Inferior parietal cortex (tissue), 1 donor: ENCODE measurements at regions not wholly inside any gene's neighbourhood (a gene's known extent, or its start where the extent isn't known, plus 50 kb on each side); places are given as distances from the start of the nearest gene placed in this dataset.
"Not testable (repeated sequence)": the region's sequence is repeated elsewhere in the genome, so short reads cannot be mapped to it uniquely, and the experiment has no call there.

Experiments used
- DNase-seq: peaks from one replicate; pipeline ENCODE4 v3.0.0-alpha.2; 2016; ENCODE audit errors: extremely low spot score

GRCh38 chr5:116795189-116795588 is 220.6 kb upstream of the SEMA6A start:
- no peak for DNase-seq

DNA sequence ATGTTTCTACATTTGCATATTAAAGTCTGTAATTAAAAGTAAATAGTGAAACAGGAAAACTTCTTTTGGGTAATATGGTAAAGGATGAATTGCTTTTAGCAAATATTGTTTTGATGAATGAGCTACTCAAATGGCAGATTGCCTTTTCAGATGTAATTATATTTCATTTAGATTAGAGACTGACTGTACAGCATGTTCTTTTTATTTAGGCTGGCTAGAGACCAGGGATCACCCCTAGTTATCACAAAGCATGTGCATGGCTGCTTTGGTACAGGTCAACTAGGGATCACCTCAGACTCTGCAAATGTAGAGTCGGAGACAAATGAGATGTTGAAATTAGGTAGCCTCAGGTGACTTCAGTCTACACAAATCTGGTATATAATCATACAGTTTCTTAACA is 214.9 kb upstream of the SEMA6A start:
- no peak for DNase-seq

- DNase-seq = no peak
Measured at GRCh38 chr5:116788851-116789403, 214.3 kb upstream of the SEMA6A start.

- DNase-seq = no peak
Measured at GRCh38 chr5:116787570-116787969, 212.9 kb upstream of the SEMA6A start.

- DNase-seq = no peak
Measured at GRCh38 chr5:116785106-116785505, 210.5 kb upstream of the SEMA6A start.

GRCh38 chr5:116779846-116780245 is 205.2 kb upstream of the SEMA6A start:
- DNase-seq = no peak

DNA sequence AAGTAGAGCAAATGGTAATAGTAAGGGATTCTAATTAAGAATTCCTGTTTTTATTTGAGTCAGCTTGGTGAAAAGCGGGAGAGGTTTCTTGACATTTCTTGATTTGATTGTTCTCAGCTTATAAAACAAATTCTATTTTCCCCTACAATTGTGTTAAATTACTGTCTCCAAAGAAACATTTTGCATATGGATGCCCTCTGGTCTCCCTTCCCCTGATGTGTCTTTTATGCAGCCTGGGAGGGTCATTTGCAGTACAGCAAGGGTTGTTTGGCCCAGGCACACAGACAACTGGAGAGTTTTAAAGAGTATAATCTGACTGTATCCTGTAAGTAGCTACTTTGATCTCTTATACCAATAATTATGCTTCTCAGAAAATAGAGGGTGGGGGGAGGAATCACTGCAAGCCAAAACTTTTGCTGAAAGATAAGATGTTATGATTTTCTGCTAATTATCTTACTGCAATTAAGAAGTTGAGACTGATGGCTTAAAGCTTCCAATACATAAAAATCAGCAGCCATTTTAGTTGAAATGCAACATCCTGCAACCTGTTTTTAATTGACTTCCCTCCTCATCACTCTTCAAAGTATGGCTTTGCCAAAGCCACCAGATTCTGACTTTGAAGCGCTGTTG is 204.1 kb upstream of the SEMA6A start:
- DNase-seq = no peak

- no peak for DNase-seq
Measured at GRCh38 chr5:116778032-116778431, 203.4 kb upstream of the SEMA6A start.

DNA sequence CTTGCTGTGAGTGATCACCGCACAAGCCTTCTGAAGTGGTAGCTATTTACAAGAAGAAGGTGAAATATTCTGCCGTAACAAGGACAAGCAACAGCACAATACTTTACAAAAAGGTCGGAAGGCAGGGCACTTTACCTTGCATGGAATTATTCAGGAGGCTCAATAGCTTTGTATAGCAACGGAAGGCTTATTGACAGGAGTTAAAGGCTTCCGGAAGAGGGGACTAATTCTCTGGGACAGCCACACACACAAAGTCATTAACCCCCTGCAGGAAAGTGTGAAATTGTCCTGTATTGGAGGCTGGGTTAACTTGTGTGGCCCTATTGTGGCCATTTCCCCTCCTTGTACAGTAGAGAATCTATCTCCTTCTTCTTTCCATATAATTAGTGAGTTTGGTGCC is 199.3 kb upstream of the SEMA6A start:
- no peak for DNase-seq

DNA sequence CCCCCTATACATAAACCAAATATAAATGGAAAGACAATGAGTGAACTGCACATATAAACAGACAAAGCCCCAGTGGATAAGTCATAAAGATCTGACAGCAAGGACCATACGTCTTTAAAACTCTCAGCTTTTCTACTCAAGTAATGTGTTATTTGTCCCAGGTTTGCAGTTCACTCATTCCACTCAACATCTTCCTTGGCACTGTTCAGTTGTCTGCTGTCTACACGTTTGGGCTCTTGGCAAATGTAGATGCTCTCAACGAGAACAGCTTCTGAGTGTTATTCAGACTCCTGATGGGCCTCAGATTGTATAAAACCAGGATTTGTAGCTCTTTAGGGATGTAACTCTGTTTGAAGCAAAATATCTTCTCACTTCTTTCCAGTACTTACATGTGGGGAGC is 198.2 kb upstream of the SEMA6A start:
- no peak for DNase-seq

DNA sequence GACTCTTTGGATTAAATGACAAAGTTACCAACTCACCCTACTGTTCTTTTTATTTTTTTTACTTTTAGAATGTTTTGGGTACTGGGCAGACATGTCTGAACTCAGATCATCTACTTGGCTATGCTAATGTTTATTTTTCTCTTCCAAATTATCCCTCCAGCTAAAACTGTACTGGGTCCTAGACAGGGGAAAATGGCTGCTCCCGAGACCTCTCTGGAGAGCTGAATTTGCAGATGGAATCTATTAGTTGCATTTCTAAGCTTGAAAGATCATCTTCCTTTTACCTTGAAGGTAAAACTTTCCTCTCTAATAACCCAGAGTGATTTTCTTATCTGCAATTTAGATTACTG is 197.5 kb upstream of the SEMA6A start:
- DNase-seq = no peak

GRCh38 chr5:116771466-116772151 is 197.0 kb upstream of the SEMA6A start:
- DNase-seq = no peak

DNA sequence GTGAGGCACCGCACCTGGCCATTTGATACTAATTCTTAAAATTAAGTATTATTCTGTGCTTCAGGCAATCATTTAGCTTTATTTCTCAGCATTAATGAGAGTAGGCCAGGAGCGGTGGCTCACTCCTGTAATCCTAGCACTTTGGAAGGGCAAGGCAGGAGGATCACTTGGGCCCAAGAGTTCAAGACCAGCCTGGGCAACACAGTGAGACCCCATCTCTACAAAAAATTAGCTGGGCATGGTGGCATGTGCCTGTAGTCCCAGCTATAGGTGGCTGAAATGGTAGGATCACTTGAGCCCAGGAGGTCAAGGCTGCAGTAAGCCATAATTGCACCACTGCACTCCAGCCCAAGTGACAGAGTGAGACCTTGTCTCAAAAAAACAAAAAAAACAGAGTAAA is 195.3 kb upstream of the SEMA6A start:
- not testable (repeated sequence) for DNase-seq

GRCh38 chr5:116769470-116769869 is 194.8 kb upstream of the SEMA6A start:
- DNase-seq = no peak

DNA sequence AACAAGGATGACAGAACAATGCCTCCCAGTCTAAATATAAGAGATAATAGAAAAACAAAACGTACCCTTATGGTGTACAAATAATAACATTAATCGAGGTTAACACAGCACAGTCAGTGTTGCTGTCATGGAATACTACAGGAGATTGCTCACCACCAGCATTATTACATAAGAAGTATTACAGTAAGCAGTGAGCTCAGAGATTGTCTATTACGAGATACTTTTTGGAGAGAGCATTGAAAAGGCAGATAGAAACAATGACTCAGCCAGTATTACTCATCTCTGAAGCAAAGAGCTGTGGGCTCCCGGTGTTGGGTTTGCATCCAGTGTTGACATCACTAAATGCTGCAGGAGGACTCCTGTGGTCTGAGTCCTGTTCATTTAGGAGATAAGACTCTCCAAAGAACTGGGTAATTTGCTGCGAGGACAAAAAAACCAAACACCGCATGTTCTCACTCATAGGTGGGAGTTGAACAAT is 191.9 kb upstream of the SEMA6A start:
- peak; percentile 41 for DNase-seq

DNA sequence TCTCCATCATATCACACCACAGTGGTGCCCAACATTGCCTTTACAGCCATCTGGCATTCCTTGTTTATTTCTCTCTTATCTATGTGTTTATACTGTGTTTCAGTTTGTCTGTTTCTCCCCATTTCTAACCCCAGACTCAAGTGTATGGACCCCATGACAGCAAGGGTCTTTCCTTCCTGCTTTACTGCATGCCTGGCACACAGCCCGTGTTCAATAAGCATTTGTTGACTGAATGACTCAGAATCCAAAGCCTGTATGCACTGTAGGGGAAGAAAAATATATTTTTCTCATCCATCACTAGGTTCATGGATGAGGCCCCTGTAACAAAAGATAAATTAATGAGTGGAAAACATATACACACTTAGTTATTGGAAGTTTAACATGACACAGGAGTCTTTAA is 190.8 kb upstream of the SEMA6A start:
- no peak for DNase-seq

GRCh38 chr5:116764941-116765340 is 190.3 kb upstream of the SEMA6A start:
- DNase-seq = no peak

DNA sequence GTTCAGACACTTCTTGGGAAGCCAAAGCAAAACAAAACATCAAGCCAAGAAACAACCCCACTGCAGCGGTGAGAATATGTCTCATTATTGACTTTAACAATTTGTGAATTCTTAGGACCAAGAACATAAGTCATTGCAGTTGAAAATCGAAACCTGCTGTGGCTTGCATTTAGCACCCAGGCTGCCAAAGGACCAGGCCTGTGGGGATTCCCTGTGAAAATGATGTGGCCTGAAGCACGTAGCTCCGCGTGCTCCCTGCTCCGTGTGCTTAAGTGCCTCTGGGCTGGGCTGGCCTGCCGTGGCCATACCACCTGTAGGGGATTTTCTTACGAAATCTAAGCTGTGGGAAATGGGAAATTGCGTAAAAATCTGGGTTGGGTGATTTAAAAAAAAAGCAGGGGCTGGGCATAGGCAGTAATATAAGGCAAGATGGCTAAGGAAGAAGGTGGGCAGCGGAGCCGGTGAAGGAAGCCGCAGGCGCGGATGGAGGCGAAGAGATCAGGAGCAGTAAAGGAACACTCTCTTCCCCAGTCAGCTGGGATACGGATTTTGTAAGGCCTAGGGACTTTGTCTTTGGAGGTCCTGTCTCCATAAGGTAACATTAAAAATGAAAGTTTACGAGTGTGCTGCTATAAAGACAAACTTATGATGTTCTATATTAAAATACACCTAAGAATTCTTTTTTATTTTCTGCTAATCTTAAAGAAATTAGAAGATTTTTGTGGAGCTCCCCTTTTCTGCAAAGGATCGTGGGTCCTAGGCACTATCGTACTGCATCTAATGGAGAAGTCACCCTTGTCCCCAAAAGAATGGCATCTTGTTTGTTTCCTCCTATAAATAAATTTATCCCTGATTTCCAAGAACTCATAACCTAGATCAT is 189.6 kb upstream of the SEMA6A start:
- DNase-seq = no peak

DNA sequence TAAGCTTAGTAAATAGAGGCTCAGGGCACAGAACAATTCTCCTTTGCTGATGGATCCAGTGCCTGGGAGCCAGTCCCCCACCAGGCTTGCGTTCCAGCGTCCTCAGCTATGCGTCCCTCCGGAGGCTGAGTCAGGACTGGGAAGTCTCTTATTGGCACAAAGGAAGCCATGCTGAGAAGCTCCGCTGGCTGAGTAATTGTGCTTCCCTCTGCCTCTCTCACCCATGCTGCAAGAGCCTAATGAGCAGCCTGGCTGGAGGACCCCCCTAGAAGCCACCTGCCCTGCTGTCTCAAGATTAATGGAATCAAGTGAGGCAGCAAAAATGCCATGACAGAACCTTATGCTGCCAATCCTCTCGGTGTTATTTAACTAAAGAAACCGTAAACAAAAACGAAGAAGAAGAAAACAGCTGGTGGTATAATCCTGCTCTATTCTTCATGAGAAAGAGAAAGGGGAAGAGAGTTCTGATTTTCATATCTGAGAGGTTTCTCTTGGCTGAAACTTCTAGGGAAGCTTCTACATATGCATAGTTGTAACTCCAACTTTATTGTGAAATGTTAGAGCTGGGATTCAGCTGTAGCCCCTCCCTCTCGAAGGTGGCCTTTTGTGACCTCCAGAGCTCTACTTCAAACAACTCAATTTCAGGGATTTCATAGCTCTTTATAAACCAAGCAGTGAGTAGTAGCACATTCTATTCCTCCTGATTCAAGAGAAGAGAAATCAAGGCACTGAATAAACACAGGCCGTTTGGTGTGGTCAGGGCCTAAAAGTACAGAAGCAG is 185.4 kb upstream of the SEMA6A start:
- no peak for DNase-seq

DNA sequence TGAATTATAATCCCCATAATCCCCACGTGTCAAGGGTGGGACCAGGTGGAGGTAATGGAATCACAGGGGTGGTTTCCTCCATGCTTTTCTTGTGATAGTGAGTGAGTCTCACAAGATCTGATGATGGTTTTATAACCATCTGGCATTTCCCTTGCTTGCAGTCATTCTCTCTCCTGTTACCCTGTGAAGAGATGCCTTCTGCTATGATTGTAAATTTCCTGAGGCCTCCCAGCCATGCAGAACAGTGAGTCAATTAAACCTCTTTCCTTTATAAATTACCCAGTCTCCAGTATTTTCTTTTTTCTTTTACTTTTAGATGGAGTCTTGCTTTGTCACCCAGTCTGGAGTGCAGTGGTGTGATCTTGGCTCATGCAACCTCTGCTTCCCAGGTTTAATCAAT is 182.7 kb upstream of the SEMA6A start:
- DNase-seq = no peak

DNA sequence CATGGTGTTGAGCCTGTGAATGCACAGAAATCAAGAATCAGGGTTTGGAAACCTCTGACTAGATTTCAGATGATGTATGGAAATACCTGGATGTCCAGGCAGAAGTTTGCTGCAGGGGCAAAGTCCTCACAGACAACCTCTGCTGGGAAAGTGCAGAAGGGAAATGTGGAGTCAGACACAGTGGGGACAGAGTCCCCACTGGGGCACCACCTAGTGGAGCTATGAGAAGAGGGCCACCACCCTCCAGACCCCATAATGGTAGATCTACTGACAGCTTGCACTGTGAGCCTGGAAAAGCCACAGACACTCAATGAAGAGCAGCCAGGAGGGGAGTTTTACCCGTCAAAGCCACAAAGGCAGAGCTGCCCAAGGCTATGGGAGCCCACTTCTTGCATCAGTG is 181.9 kb upstream of the SEMA6A start:
- no peak for DNase-seq

DNA sequence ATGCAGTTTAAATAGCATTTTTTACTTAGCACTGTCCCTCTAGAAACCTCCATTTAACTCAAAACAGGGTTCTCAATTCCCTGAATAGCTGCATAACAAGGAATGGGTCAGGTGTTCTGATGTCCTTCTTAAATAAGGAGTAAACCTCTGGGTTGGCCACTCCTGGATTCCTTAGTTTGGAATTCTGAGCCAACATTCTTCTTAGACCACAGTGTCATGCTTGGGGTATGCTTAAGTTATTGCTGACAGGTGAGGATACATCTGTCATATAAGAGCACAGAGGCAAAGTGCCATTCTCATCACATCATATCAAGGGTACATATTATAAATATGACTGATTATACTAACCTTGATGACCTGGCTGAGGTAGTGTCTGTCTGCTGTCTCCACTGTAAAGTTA is 179.9 kb upstream of the SEMA6A start:
- no peak for DNase-seq
